Gastrocnemius medialis (tissue), 4 donors: ENCODE measurements at regions not wholly inside any gene's neighbourhood (a gene's known extent, or its start where the extent isn't known, plus 50 kb on each side); places are given as distances from the start of the nearest gene placed in this dataset.

Experiments used
- ATAC-seq, 2 donors: fragments of 150-250 bp; one replicate each; pipeline ENCODE4 v1.9.1; 2016
- DNase-seq, 2 donors: peaks; one replicate each; pipeline ENCODE4 v3.0.0-alpha.2; 2019
- H3K27ac ChIP-seq, 4 donors: fragments of 200-600 bp; sonication (generic); 1 replicate in 1 of 4; 2 replicates in 3 of 4; pipeline ENCODE4 v1.5.1; 2016 to 2018; ENCODE audit warnings: mild to moderate bottlenecking in 2 of 4, moderate library complexity in 1 of 4
- H3K27me3 ChIP-seq, 3 donors: fragments of 200-600 bp; sonication (generic) in 2 of 3; 1 replicate in 1 of 3; 2 replicates in 2 of 3; pipeline versions ENCODE4 v1.5.1 to v1.6.0; 2016 to 2019; ENCODE audit warnings: mild to moderate bottlenecking in 1 of 3, moderate library complexity in 1 of 3
- H3K36me3 ChIP-seq, 2 donors: fragments of 200-600 bp; sonication (generic) in 1 of 2; one replicate each; pipeline ENCODE4 v1.5.1; 2017 to 2018
- H3K4me1 ChIP-seq, 2 donors: fragments of 200-600 bp; sonication (generic) in 1 of 2; one replicate each; pipeline ENCODE4 v1.5.1; 2016 to 2017; ENCODE audit warnings: mild to moderate bottlenecking in 2 of 2
- H3K4me3 ChIP-seq, 4 donors: fragments of 200-600 bp; sonication (generic) in 3 of 4; 1 replicate in 1 of 4; 2 replicates in 3 of 4; pipeline ENCODE4 v1.5.1; 2016 to 2019; ENCODE audit warnings: mild to moderate bottlenecking in 2 of 4
- H3K9me3 ChIP-seq, 3 donors: fragments of 200-600 bp; sonication (generic) in 2 of 3; 1 replicate in 1 of 3; 2 replicates in 2 of 3; pipeline ENCODE4 v1.5.1; 2016 to 2019
- CTCF ChIP-seq, 5 experiments: fragments of 450-650 bp in 3 of 5; fragments of 200-600 bp in 2 of 5; sonication (generic) in 2 of 5; IDR thresholded peaks in 4 of 5; conservative IDR thresholded peaks in 1 of 5; 1 replicate in 4 of 5; 2 replicates in 1 of 5; pipeline ENCODE4 v1.5.1; 2016 to 2019; ENCODE audit warnings: antibody characterized with exemption in 5 of 5, mild to moderate bottlenecking in 3 of 5, moderate library complexity in 3 of 5
- POLR2A ChIP-seq, 2 donors: fragments of 450-650 bp; IDR thresholded peaks; one replicate each; pipeline ENCODE4 v1.6.1; 2017; ENCODE audit warnings: antibody characterized with exemption in 2 of 2, mild to moderate bottlenecking in 2 of 2, moderate library complexity in 2 of 2
- in situ Hi-C, 4 donors: fragments of 200-750 bp; cut with MboI; loops; one replicate each; pipeline versions ENCODE4 v1.15.0 to v1.8.0; 2017; ENCODE audit warnings: low sequenced_read_pairs in 4 of 4
- intact Hi-C: fragments of 100-400 bp; cut with DNase I; formaldehyde crosslinking; loops from one replicate; pipeline ENCODE4 v1.15.1; 2023; ENCODE audit warnings: low total_unique reads

GRCh38 chr22:47474464-47474863 is 712.0 kb downstream of the TBC1D22A start:
- H3K36me3 ChIP-seq: no peaks in the 10 kb centered on the region
- TF ChIP-seq POLR2A (IDR thresholded peaks at IDR 0.05): no peak
- TF ChIP-seq CTCF (IDR thresholded peaks at IDR 0.05 in 4 of 5, conservative IDR thresholded peaks at IDR 0.05 in 1 of 5): no peak
- H3K4me1 ChIP-seq: no peaks in the 10 kb centered on the region
- no peaks in the 10 kb centered on the region for H3K9me3 ChIP-seq
- H3K27me3 ChIP-seq: peaks cover 0 to 3% (median 0%) of the 10 kb centered on the region in 3 donors
- no peak overlapping the region for H3K4me3 ChIP-seq
- ATAC-seq: no peak
- no peak for DNase-seq
- no peak overlapping the region for H3K27ac ChIP-seq
- in situ Hi-C loops (no loop called here), intact Hi-C loops (no loop called here)

GRCh38 chr22:47472636-47473035 is 710.2 kb downstream of the TBC1D22A start:
- Histone ChIP-seq H3K9me3 (no peaks in the 10 kb centered on the region), H3K27me3 (peaks cover 0 to 3% (median 0%) of the 10 kb centered on the region in 3 donors), H3K27ac (no peak overlapping the region), H3K36me3 (no peaks in the 10 kb centered on the region), H3K4me1 (no peaks in the 10 kb centered on the region), H3K4me3 (no peak overlapping the region)
- no peak for TF ChIP-seq POLR2A (IDR thresholded peaks at IDR 0.05)
- TF ChIP-seq CTCF (IDR thresholded peaks at IDR 0.05 in 4 of 5, conservative IDR thresholded peaks at IDR 0.05 in 1 of 5): no peak
- in situ Hi-C loops (no loop called here), intact Hi-C loops (no loop called here)
- ATAC-seq (no peak), DNase-seq (no peak)

- DNase-seq (no peak), ATAC-seq (no peak)
- Histone ChIP-seq H3K36me3 (no peaks in the 10 kb centered on the region), H3K27ac (no peak overlapping the region), H3K4me3 (no peak overlapping the region), H3K27me3 (peaks cover 0 to 3% (median 0%) of the 10 kb centered on the region in 3 donors), H3K9me3 (peaks cover 0 to 4% (median 0%) of the 10 kb centered on the region in 3 donors), H3K4me1 (no peaks in the 10 kb centered on the region)
- intact Hi-C loops (no loop called here), in situ Hi-C loops (no loop called here)
- TF ChIP-seq POLR2A (IDR thresholded peaks at IDR 0.05): no peak
- no peak for TF ChIP-seq CTCF (IDR thresholded peaks at IDR 0.05 in 4 of 5, conservative IDR thresholded peaks at IDR 0.05 in 1 of 5)
Measured at GRCh38 chr22:47471406-47471805, 709.0 kb downstream of the TBC1D22A start.

GRCh38 chr22:47465809-47466208 is 703.4 kb downstream of the TBC1D22A start:
- no peaks in the 10 kb centered on the region for H3K27me3 ChIP-seq
- in situ Hi-C loops (no loop called here), intact Hi-C loops (no loop called here)
- DNase-seq: no peak
- no peak for ATAC-seq
- H3K9me3 ChIP-seq: peaks cover 0 to 4% (median 0%) of the 10 kb centered on the region in 3 donors
- no peaks in the 10 kb centered on the region for H3K4me1 ChIP-seq
- no peak for TF ChIP-seq CTCF (IDR thresholded peaks at IDR 0.05 in 4 of 5, conservative IDR thresholded peaks at IDR 0.05 in 1 of 5)
- no peak for TF ChIP-seq POLR2A (IDR thresholded peaks at IDR 0.05)
- no peak overlapping the region for H3K4me3 ChIP-seq
- no peaks in the 10 kb centered on the region for H3K36me3 ChIP-seq
- no peak overlapping the region for H3K27ac ChIP-seq

- H3K27me3 ChIP-seq: no peaks in the 10 kb centered on the region
- in situ Hi-C loops (no loop called here), intact Hi-C loops (no loop called here)
- DNase-seq: no peak
- H3K4me1 ChIP-seq: no peaks in the 10 kb centered on the region
- H3K4me3 ChIP-seq: no peak overlapping the region
- H3K9me3 ChIP-seq: peaks cover 0 to 4% (median 0%) of the 10 kb centered on the region in 3 donors
- no peak for TF ChIP-seq CTCF (IDR thresholded peaks at IDR 0.05 in 4 of 5, conservative IDR thresholded peaks at IDR 0.05 in 1 of 5)
- TF ChIP-seq POLR2A (IDR thresholded peaks at IDR 0.05): no peak
- no peaks in the 10 kb centered on the region for H3K36me3 ChIP-seq
- no peak for ATAC-seq
- H3K27ac ChIP-seq: no peak overlapping the region
Measured at GRCh38 chr22:47465222-47465621, 702.8 kb downstream of the TBC1D22A start.
